T-helper 2 cell (primary cell): ENCODE measurements at regions not wholly inside any gene's neighbourhood (a gene's known extent, or its start where the extent isn't known, plus 50 kb on each side); places are given as distances from the start of the nearest gene placed in this dataset.

Source experiments
- DNase-seq, 5 experiments: peaks; one replicate each; pipeline versions ENCODE4 v3.0.0 to v3.0.0-alpha.2; 2012 to 2022

GRCh38 chr20:24738981-24739633 is 210.0 kb upstream of the CST7 start:
- peak in 1 of 5 experiments; percentile 23 for DNase-seq

GRCh38 chr20:24739746-24740145 is 209.3 kb upstream of the CST7 start:
- no peak for DNase-seq

- DNase-seq, result no peak
These were observed 207.5 kb upstream of the CST7 start for GRCh38 chr20:24741493-24742072.

GRCh38 chr20:24742436-24742835 is 206.6 kb upstream of the CST7 start:
- no peak for DNase-seq

GRCh38 chr20:24742989-24743388 is 206.1 kb upstream of the CST7 start:
- no peak for DNase-seq

GRCh38 chr20:24743641-24744040 is 205.4 kb upstream of the CST7 start:
- no peak for DNase-seq

GRCh38 chr20:24744747-24745146 is 204.3 kb upstream of the CST7 start:
- DNase-seq, result no peak

- DNase-seq, result no peak
These were observed 203.9 kb upstream of the CST7 start for GRCh38 chr20:24745206-24745605.

GRCh38 chr20:24745617-24746350 is 203.3 kb upstream of the CST7 start:
- DNase-seq, result no peak

- DNase-seq, result no peak
These were observed 202.8 kb upstream of the CST7 start for GRCh38 chr20:24746351-24746685.

- no peak for DNase-seq
These were observed 201.9 kb upstream of the CST7 start for GRCh38 chr20:24747010-24747712.

GRCh38 chr20:24747881-24748595 is 201.0 kb upstream of the CST7 start:
- DNase-seq, result no peak

- DNase-seq, result no peak
These were observed 197.5 kb upstream of the CST7 start for GRCh38 chr20:24751551-24751950.

GRCh38 chr20:24752612-24753011 is 196.5 kb upstream of the CST7 start:
- no peak for DNase-seq

GRCh38 chr20:24753130-24753529 is 195.9 kb upstream of the CST7 start:
- DNase-seq, result no peak

GRCh38 chr20:24754691-24755090 is 194.4 kb upstream of the CST7 start:
- no peak for DNase-seq

GRCh38 chr20:24755411-24755922 is 193.6 kb upstream of the CST7 start:
- no peak for DNase-seq

GRCh38 chr20:24756292-24757025 is 192.6 kb upstream of the CST7 start:
- DNase-seq, result no peak

GRCh38 chr20:24761220-24762065 is 187.6 kb upstream of the CST7 start:
- DNase-seq, result no peak

- DNase-seq, result no peak
These were observed 186.7 kb upstream of the CST7 start for GRCh38 chr20:24762371-24762770.

- DNase-seq, result no peak
These were observed 186.2 kb upstream of the CST7 start for GRCh38 chr20:24762791-24763350.
